Naive thymus-derived CD8-positive, alpha-beta T cell (primary cell): ENCODE measurements at regions not wholly inside any gene's neighbourhood (a gene's known extent, or its start where the extent isn't known, plus 50 kb on each side); places are given as distances from the start of the nearest gene placed in this dataset.
"Not testable (repeated sequence)": the region's sequence is repeated elsewhere in the genome, so short reads cannot be mapped to it uniquely, and the experiment has no call there.

Experiments used
- ATAC-seq, 2 donors: fragments of 150-1000 bp; cut with Tn5 transposase in 1 of 2; sonication (Bioruptor Pico), chemical (Tn5 transposase) in 1 of 2; 1 replicate in 1 of 2; 2 replicates in 1 of 2; pipeline ENCODE4 v1.10.0; 2021; ENCODE audit warnings: mild to moderate bottlenecking in 2 of 2, moderate library complexity in 2 of 2
- POLR2A ChIA-PET: fragments of 350-600 bp; sonication (Branson Sonifier 250); formaldehyde crosslinking; loops from one replicate; lab custom pipeline; 2021; ENCODE audit warnings: antibody characterized with exemption; lab: Charles Lee
- DNase-seq, 10 donors: peaks; one replicate each; pipeline versions ENCODE4 v3.0.0 to v3.0.0-alpha.2; 2020 to 2022
- H3K27ac Mint-ChIP-seq, 10 donors: one replicate each; pipeline ENCODE4 v1.8.0; 2020 to 2022; ENCODE audit warnings: mild to moderate bottlenecking in 10 of 10, mixed read lengths in 10 of 10, moderate library complexity in 4 of 10, inconsistent platforms in 1 of 10
- H3K27me3 Mint-ChIP-seq, 5 donors: one replicate each; pipeline ENCODE4 v1.8.0; 2021 to 2022; ENCODE audit warnings: mixed read lengths in 5 of 5
- H3K36me3 Mint-ChIP-seq, 3 donors: one replicate each; pipeline ENCODE4 v1.8.0; 2020 to 2022; ENCODE audit warnings: mixed read lengths in 3 of 3, mild to moderate bottlenecking in 2 of 3, inconsistent platforms in 1 of 3
- H3K4me1 Mint-ChIP-seq, 4 donors: one replicate each; pipeline ENCODE4 v1.8.0; 2021 to 2022; ENCODE audit warnings: mixed read lengths in 4 of 4
- H3K4me3 Mint-ChIP-seq, 10 donors: one replicate each; pipeline ENCODE4 v1.8.0; 2020 to 2022; ENCODE audit warnings: mild to moderate bottlenecking in 10 of 10, mixed read lengths in 10 of 10, moderate library complexity in 6 of 10, inconsistent platforms in 1 of 10
- H3K9me3 Mint-ChIP-seq, 9 donors: one replicate each; pipeline ENCODE4 v1.8.0; 2020 to 2022; ENCODE audit warnings: mixed read lengths in 9 of 9, mild to moderate bottlenecking in 3 of 9, inconsistent platforms in 1 of 9, moderate library complexity in 1 of 9

DNA sequence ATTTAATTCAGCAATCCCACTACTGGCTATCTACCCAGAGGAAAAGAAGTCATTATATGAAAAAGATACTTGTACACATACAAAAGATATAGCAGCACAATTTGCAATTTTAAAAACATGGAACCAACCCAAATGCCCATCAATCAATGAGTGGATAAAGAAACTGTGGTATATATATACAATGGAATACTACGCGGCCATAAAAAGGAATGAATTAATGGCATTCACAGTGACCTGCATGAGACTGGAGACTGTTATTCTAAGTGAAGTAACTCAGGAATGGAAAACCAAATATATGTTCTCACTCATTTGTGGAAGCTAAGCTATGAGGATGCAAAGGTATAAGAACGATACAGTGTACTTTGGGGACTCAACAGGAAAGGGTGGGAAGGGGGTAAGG lies 102.8 kb upstream of the KCNMA1 start:
- H3K27ac Mint-ChIP-seq, POLR2A ChIA-PET: not testable (repeated sequence)

DNA sequence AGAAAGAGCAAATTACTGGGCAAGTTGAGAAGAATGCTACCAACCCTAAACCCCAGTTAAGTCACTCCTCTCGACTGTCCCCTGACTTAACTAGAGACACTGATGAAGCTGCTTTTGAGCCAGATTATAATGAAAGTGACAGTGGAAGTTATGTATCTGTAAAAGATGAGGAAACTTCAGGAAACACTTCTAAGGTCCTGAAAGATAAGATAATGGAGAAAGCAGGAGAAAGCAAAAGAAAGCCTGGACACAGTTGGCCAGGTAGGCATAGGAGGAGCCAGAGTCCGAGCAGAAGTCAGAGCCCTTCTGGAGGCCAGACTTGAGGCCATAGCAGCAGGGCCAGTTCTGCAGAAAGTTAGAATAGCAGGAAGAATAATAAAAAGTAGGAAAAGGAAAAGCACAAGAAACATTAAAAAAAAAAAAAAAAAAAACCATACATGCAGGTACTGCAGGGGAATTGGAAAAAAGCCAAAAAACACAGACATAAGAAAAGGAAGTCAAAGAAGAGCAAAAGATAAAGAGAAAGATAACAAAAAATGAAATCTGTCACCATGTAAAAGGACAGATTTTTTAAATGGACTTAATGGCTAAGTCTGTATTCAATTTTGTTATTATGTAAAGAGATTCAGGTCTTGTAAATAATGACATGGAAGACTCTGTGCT lies 101.0 kb upstream of the KCNMA1 start:
- H3K4me1 Mint-ChIP-seq, result peaks cover 0 to 5% (median 2%) of the 10 kb centered on the region in 4 donors
- H3K9me3 Mint-ChIP-seq, result peaks cover 9 to 47% (median 35%) of the 10 kb centered on the region in 9 donors
- POLR2A ChIA-PET, result no interaction called here
- H3K36me3 Mint-ChIP-seq, result peaks cover 0 to 38% (median 3%) of the 10 kb centered on the region in 3 donors
- no peak overlapping the region for H3K4me3 Mint-ChIP-seq
- DNase-seq (no peak), ATAC-seq (no peak)
- H3K27me3 Mint-ChIP-seq, result peaks cover 5 to 21% (median 7%) of the 10 kb centered on the region in 5 donors
- no peak overlapping the region for H3K27ac Mint-ChIP-seq

More for the DNA sequence above, 102.8 kb upstream of the KCNMA1 start:
- not testable (repeated sequence) for H3K4me1 Mint-ChIP-seq, ATAC-seq, H3K4me3 Mint-ChIP-seq, DNase-seq
- peaks cover 3 to 16% (median 7%) of the 10 kb centered on the region in 5 donors for H3K27me3 Mint-ChIP-seq
- H3K9me3 Mint-ChIP-seq, result peaks cover 9 to 47% (median 35%) of the 10 kb centered on the region in 9 donors
- H3K36me3 Mint-ChIP-seq, result peaks cover 0 to 38% (median 3%) of the 10 kb centered on the region in 3 donors

DNA sequence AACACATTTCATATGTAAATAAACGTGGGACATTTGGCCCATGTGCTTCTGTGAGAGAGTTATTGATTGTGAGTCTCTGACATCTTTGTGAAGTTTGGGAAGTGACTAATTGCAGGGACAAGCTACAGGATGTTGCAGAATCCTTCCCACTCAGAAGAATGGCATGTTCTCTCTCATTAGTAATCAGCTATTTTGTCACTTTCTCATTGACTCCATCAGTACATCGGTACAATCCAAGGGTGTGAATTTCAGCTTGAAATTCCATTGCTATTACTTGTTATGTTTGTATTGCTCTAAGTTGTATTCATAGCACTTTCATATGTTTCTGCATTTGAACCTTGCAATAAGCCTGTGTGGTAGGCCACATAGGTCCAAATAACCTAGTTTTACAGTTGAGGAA lies 100.0 kb upstream of the KCNMA1 start:
- Mint-ChIP-seq H3K4me3 (no peak overlapping the region), H3K4me1 (peaks cover 0 to 5% (median 2%) of the 10 kb centered on the region in 4 donors), H3K9me3 (peaks cover 9 to 47% (median 35%) of the 10 kb centered on the region in 9 donors), H3K27ac (no peak overlapping the region), H3K36me3 (peaks cover 0 to 38% (median 3%) of the 10 kb centered on the region in 3 donors), H3K27me3 (peaks cover 2 to 20% (median 9%) of the 10 kb centered on the region in 5 donors)
- POLR2A ChIA-PET, result no interaction called here
- ATAC-seq (no peak), DNase-seq (no peak)

DNA sequence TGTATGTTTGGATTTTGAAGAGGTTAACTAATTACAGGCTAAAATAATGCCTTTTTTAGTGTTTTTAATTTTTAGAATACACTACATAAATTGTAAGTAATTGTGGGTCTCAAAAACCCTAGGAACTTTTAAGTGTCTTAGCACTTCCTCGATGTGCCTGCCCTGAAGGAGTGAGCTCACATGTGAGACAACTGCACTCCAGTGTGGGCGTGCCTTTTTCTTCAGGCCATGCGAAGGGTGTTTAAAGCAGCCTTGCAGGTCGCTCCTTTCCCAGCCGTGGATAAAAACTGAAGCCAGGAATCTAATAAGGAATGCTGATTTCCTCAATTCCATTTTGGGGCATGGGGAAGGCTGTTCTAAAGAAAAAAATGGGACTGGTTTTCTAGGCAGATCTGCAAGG lies 97.5 kb upstream of the KCNMA1 start:
- H3K4me1 Mint-ChIP-seq, POLR2A ChIA-PET: not testable (repeated sequence)
- peaks cover 2 to 21% (median 6%) of the 10 kb centered on the region in 5 donors for H3K27me3 Mint-ChIP-seq

DNA sequence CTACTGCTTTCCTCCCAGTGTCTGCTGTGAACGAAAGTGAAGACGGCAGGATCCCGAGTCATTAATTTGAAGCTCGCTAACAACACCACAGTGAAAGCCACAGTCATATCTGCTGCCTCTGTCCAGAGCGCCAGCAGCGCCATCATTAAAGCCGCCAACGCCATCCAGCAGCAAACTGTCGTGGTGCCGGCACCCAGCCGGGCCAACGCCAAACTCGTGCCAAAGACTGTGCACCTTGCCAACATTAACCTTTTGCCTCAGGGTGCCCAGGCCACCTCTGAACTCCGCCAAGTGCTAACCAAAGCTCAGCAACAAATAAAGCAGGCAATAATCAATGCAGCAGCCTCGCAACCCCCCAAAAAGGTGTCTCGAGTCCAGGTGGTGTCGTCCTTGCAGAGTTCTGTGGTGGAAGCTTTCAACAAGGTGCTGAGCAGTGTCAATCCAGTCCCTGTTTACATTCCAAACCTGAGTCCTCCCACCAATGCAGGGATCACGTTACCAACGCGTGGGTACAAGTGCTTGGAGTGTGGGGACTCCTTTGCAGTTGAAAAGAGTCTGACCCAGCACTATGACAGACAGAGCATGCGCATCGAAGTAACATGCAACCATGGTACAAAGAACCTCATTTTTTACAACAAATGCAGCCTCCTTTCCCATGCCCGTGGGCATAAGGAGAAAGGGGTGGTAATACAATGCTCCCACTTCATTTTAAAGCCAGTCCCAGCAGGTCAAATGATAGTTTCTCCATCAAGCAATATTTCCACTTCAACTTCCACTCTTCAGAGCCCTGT lies 94.8 kb upstream of the KCNMA1 start:
- peaks cover 5 to 30% (median 11%) of the 10 kb centered on the region in 5 donors for H3K27me3 Mint-ChIP-seq

More for the DNA sequence above, 97.5 kb upstream of the KCNMA1 start:
- not testable (repeated sequence) for H3K4me3 Mint-ChIP-seq, H3K27ac Mint-ChIP-seq, DNase-seq, ATAC-seq
- peaks cover 5 to 36% (median 27%) of the 10 kb centered on the region in 9 donors for H3K9me3 Mint-ChIP-seq
- H3K36me3 Mint-ChIP-seq, result peaks cover 0 to 29% (median 0%) of the 10 kb centered on the region in 3 donors

DNA sequence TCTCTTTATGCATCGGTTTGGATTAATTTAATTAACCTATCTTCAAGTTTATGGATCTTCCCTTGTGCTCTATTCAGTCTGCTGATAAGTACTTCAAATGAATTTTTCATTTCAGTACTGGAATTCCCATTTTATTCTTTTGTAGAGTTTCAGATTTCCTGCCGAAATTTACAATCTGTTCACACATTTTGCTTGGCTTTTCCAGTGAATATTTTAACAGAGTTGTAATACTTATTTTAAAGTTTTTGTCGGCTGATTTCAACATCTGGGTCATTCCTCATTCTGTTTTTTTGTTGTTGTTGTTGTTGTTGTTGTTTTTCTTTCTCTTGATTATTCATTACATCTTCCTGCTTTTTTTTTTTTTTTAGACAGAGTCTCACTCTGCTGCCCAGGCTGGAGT lies 89.9 kb upstream of the KCNMA1 start:
- Mint-ChIP-seq H3K27me3 (peaks cover 1 to 14% (median 9%) of the 10 kb centered on the region in 5 donors), H3K4me1 (no peaks in the 10 kb centered on the region), H3K36me3 (peaks cover 0 to 7% (median 2%) of the 10 kb centered on the region in 3 donors), H3K4me3 (no peak overlapping the region), H3K27ac (no peak overlapping the region), H3K9me3 (peaks cover 0 to 11% (median 4%) of the 10 kb centered on the region in 9 donors)
- ATAC-seq, result no peak
- POLR2A ChIA-PET, result no interaction called here
- no peak for DNase-seq

More for the DNA sequence above, 94.8 kb upstream of the KCNMA1 start:
- POLR2A ChIA-PET, result no interaction called here
- H3K9me3 Mint-ChIP-seq, result peaks cover 0 to 13% (median 8%) of the 10 kb centered on the region in 9 donors
- no peak overlapping the region for H3K4me3 Mint-ChIP-seq
- no peak for ATAC-seq
- H3K36me3 Mint-ChIP-seq, result peaks cover 0 to 7% (median 2%) of the 10 kb centered on the region in 3 donors
- no peaks in the 10 kb centered on the region for H3K4me1 Mint-ChIP-seq
- no peak for DNase-seq
- peak overlapping the region in 1 of 10 donors; percentile 14 for H3K27ac Mint-ChIP-seq

DNA sequence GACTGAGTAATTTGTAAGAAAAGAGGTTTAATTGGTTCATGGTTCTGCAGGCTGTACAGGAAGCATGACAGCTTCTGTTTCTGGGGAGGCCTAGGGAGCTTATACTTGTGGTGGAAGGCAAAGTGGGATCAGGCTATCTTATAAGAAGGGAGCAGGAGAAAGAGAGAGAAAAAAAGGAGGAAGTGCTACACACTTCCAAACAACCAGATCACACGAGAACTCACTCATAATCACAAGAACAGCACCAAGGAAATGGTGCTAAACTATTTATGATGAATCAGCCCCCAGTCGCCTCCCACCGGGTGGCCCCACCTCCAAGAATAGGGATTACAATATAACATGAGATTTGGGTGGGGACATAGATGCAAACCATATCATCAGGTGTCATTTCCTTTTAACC lies 89.1 kb upstream of the KCNMA1 start:
- H3K36me3 Mint-ChIP-seq, result peaks cover 0 to 7% (median 2%) of the 10 kb centered on the region in 3 donors
- peaks cover 1 to 14% (median 9%) of the 10 kb centered on the region in 5 donors for H3K27me3 Mint-ChIP-seq
- H3K4me1 Mint-ChIP-seq, result no peaks in the 10 kb centered on the region
- ATAC-seq (no peak), DNase-seq (no peak)
- H3K27ac Mint-ChIP-seq, result no peak overlapping the region
- POLR2A ChIA-PET, result no interaction called here
- H3K9me3 Mint-ChIP-seq, result peaks cover 0 to 11% (median 4%) of the 10 kb centered on the region in 9 donors
- H3K4me3 Mint-ChIP-seq, result no peak overlapping the region

DNA sequence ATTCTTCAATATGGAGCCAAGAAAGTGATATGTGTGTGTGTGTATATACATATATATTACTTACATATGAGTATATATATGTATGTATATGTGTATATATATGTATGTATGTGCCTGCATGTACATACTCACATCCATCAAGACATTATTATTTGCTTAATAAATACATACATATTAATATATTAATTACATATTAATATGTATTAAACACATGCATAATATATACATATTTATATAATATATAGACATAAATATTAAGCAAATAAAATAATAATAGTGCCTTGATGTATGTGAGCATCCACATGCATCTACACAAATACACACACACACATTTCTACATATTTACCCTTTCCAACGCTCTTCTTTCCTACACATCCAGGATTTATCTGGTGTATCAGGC lies 88.7 kb upstream of the KCNMA1 start:
- no peak overlapping the region for H3K27ac Mint-ChIP-seq
- H3K4me3 Mint-ChIP-seq, result no peak overlapping the region
- peaks cover 1 to 14% (median 9%) of the 10 kb centered on the region in 5 donors for H3K27me3 Mint-ChIP-seq
- H3K4me1 Mint-ChIP-seq, result no peaks in the 10 kb centered on the region
- H3K9me3 Mint-ChIP-seq, result peaks cover 0 to 11% (median 4%) of the 10 kb centered on the region in 9 donors
- POLR2A ChIA-PET, result no interaction called here
- ATAC-seq (no peak), DNase-seq (no peak)
- peaks cover 0 to 7% (median 2%) of the 10 kb centered on the region in 3 donors for H3K36me3 Mint-ChIP-seq

DNA sequence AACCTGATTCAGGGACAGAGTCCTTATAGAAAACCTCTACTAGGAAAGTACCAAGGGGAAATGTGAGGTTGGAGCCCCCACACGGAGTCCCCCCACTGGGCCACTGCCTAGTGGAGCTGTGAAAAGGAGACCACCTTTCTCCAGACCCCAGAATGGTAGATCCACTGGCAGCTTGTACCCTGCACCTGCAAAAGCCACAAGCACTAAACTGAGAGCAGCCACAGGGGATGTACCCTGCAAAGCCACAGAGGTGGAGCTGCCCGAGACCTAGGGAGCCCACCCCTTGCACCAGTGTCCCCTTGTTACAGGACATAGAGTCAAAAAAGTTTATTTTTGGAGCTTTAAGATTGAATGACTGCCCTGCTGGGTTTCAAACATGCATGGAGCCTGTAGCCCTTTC lies 87.2 kb upstream of the KCNMA1 start:
- DNase-seq, result no peak
- Mint-ChIP-seq H3K4me3 (no peak overlapping the region), H3K4me1 (no peaks in the 10 kb centered on the region)

DNA sequence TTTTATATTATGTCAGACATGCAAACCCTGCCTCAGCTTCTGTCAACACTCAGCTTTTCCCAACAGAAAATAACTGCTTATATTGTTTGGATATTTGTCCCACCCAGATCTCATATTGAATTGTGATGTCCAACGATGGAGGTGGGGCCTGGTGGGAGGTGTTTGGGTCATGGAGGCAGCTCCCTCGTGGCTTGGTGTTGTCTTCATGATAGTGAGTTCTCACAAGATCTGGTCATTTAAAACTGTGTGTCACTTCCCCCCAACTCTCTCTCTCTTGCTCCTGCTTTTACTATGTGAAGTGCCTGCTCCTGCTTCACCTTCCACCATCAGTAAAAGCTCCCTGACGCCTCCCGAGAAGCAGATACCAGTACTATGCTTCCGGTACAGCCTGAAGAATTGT lies 85.8 kb upstream of the KCNMA1 start:
- no peak for DNase-seq
- no peak for ATAC-seq
- Mint-ChIP-seq H3K36me3 (peaks cover 0 to 7% (median 0%) of the 10 kb centered on the region in 3 donors), H3K27me3 (peaks cover 1 to 5% (median 4%) of the 10 kb centered on the region in 5 donors), H3K4me3 (no peak overlapping the region), H3K9me3 (peaks cover 0 to 11% (median 4%) of the 10 kb centered on the region in 9 donors), H3K4me1 (no peaks in the 10 kb centered on the region), H3K27ac (no peak overlapping the region)
- POLR2A ChIA-PET, result no interaction called here

More for the DNA sequence above, 87.2 kb upstream of the KCNMA1 start:
- Mint-ChIP-seq H3K27me3 (peaks cover 0 to 9% (median 9%) of the 10 kb centered on the region in 5 donors), H3K27ac (no peak overlapping the region), H3K9me3 (peaks cover 0 to 11% (median 4%) of the 10 kb centered on the region in 9 donors), H3K36me3 (peaks cover 0 to 7% (median 2%) of the 10 kb centered on the region in 3 donors)
- POLR2A ChIA-PET, result no interaction called here
- no peak for ATAC-seq

DNA sequence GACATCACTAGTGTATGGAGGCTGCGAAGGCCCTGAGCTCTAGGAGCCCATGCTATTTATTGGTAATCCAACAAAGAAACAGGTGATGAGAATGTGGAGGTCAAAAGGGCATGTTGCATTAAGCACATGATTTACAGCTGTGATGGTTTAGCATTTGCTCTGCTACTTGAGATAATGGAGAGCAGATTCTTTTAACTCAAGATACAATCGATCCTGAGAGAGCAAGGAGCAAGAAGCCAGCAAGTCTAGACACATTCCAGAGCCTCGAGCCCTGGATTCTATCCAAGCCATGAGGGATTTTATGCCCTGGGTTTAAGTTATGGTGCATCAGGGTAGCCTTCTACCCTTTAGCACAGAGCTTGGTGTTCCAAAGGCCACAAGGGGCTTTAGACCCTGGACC lies 85.3 kb upstream of the KCNMA1 start:
- H3K36me3 Mint-ChIP-seq, H3K4me3 Mint-ChIP-seq, H3K4me1 Mint-ChIP-seq, H3K27ac Mint-ChIP-seq, DNase-seq, H3K27me3 Mint-ChIP-seq, ATAC-seq, POLR2A ChIA-PET: not testable (repeated sequence)
- H3K9me3 Mint-ChIP-seq, result peaks cover 0 to 11% (median 4%) of the 10 kb centered on the region in 9 donors

DNA sequence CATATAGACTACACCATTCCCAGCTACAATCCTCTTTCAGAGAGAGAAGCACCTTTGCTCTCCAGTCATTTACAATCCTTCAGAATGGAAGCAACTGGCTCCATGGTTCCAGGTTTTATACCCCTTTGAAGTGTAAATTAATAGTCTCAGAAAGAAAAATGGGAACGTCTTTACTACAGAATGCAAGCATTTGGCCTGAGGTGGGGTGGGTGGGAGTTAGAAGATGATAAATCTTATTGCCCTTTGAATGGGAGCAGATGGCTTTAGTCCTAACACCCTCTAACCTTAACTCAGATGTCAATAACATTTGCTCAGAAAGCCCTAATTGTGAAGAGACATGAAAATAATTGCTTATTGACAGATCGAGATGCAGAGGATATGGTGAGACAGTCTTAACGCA lies 84.2 kb upstream of the KCNMA1 start:
- H3K27ac Mint-ChIP-seq, result no peak overlapping the region
- peaks cover 0 to 11% (median 4%) of the 10 kb centered on the region in 9 donors for H3K9me3 Mint-ChIP-seq
- ATAC-seq (no peak), DNase-seq (no peak)
- H3K36me3 Mint-ChIP-seq, result peaks cover 0 to 7% (median 0%) of the 10 kb centered on the region in 3 donors
- peaks cover 0 to 4% (median 0%) of the 10 kb centered on the region in 4 donors for H3K4me1 Mint-ChIP-seq
- POLR2A ChIA-PET, result no interaction called here
- no peak overlapping the region for H3K4me3 Mint-ChIP-seq
- peaks cover 5 to 12% (median 7%) of the 10 kb centered on the region in 5 donors for H3K27me3 Mint-ChIP-seq

DNA sequence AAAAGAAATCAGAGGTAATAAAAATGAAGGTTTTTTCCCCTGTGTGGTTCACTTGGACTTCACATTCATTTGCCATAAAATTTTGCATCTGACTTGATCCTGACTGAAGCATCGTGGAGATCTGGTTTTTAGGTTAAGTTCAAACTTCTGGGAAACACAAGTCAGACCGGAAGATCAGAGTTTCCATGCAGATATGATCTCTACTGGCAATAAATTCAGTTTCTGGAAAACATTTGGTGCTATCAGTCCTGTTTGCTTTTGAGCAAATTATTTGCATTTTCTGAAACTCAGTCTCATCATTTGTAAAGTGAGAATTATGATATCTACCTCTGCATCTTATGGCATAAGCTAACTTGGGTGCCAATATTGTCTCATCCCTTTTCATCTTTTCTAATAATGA lies 81.3 kb upstream of the KCNMA1 start:
- ATAC-seq (no peak), DNase-seq (no peak)
- no peak overlapping the region for H3K4me3 Mint-ChIP-seq
- peaks cover 7 to 14% (median 10%) of the 10 kb centered on the region in 5 donors for H3K27me3 Mint-ChIP-seq
- H3K36me3 Mint-ChIP-seq, result peaks cover 0 to 5% (median 0%) of the 10 kb centered on the region in 3 donors
- H3K9me3 Mint-ChIP-seq, result peaks cover 0 to 7% (median 3%) of the 10 kb centered on the region in 9 donors
- H3K27ac Mint-ChIP-seq, result no peak overlapping the region
- peaks cover 0 to 4% (median 0%) of the 10 kb centered on the region in 4 donors for H3K4me1 Mint-ChIP-seq
- POLR2A ChIA-PET, result no interaction called here
